ENCODE measurements at regions not wholly inside any gene's neighbourhood (a gene's known extent, or its start where the extent isn't known, plus 50 kb on each side); places are given as distances from the start of the nearest gene placed in this dataset.

DNA sequence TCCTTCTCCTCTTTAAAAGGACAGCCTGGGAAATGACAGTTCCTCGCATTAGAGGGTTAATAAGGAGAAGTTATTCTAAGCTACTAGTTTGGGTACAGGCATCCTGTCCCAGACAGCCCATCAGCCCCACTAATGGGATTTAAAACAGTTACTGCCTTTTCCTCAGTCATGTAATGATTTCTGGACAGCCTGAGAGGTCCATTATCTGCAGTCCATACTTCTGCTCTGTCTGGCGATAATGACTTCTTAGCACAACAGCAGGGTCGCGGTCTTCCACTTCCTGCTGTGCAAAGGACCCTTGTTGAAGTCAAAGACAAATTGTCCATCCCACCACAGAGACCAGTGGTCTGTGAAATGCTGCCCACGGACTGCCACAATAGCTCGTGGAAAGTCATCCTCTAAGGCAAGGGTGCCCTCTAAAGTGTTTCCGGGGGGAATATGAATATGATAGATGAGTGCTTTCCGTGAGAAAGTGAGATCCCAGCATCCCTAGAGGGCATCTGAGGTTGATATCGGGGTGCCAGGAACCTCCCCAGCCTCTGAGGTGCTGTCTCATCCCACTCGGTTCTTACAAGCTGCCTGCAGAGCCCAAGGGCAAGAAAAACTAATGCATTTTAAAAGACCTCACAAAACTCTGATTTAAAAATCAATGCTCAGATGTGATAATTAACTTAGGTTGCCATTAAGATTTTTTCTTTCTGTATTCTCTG, 100.7 kb downstream of the SHOX2 start:
- TF ChIP-seq RAD21 (IDR thresholded peaks at IDR 0.05; ENCODE audit: low read depth) (no peak), SP1 (IDR thresholded peaks at IDR 0.05; ENCODE audit: low read depth) (no peak), ELF1 (IDR thresholded peaks at IDR 0.05; ENCODE audit: borderline replicate concordance, low read depth) (no peak), EZH2 (IDR thresholded peaks at IDR 0.05) (no peak), EGR1 (IDR thresholded peaks at IDR 0.05; ENCODE audit: low read depth) (no peak), ZNF274 (IDR thresholded peaks at IDR 0.05; ENCODE audit: low read depth, low read length) (no peak), JUND (IDR thresholded peaks at IDR 0.05) (no peak), EZH2phosphoT487 (IDR thresholded peaks at IDR 0.05; ENCODE audit: borderline replicate concordance) (no peak), SIN3A (IDR thresholded peaks at IDR 0.05; ENCODE audit: low read depth) (no peak), CTCF (IDR thresholded peaks at IDR 0.05 in 2 of 3, conservative IDR thresholded peaks at IDR 0.05 in 1 of 3; ENCODE audit: borderline replicate concordance in 1 of 3, insufficient read depth in 1 of 3, low read depth in 2 of 3, low read length in 2 of 3) (no peak)
- intact Hi-C loops (cut with micrococcal nuclease): no loop called here
- ATAC-seq (no peak), DNase-seq (ENCODE audit: low read depth, low spot score) (no peak)
- H3K4me3 ChIP-seq (replicated peaks in 1 of 2; ENCODE audit: low read depth in 1 of 2, low read length in 2 of 2): no peak overlapping the region
- ChIA-PET CTCF (no interaction called here), POLR2A (no interaction called here), RAD21 (ENCODE audit: low non-redundant PET in 1 of 2, low total read pairs in 2 of 2, uncharacterized antibody in 2 of 2, unreplicated experiment in 2 of 2) (no interaction called here)
- no peaks in the 10 kb centered on the region for H3K9me2 ChIP-seq (ENCODE audit: insufficient read depth)
- no peak overlapping the region for H3K4me2 ChIP-seq (ENCODE audit: low read length)
- BruUV-seq (replicated peaks): no TSS peak
- no peak overlapping the region for H3K9ac ChIP-seq (ENCODE audit: low read length)
- H3K27ac ChIP-seq (ENCODE audit: low read depth, low read length): no peak overlapping the region
- no peaks in the 10 kb centered on the region for H3K9me3 ChIP-seq (ENCODE audit: control insufficient read depth in 1 of 2, insufficient read depth in 1 of 2, low read depth in 1 of 2, low read length in 2 of 2)
- H3K27me3 ChIP-seq (ENCODE audit: insufficient read depth, low read length): no peaks in the 10 kb centered on the region
- H2AFZ ChIP-seq (ENCODE audit: low read depth, low read length, poor library complexity, severe bottlenecking): no peak overlapping the region
- no peaks in the 10 kb centered on the region for H4K20me1 ChIP-seq (ENCODE audit: insufficient read depth)
- no peaks in the 10 kb centered on the region for H3K79me2 ChIP-seq (ENCODE audit: insufficient read depth, low read length)
- no peaks in the 10 kb centered on the region for H3K4me1 ChIP-seq (ENCODE audit: control insufficient read depth in 1 of 2, insufficient read depth in 2 of 2, low read length in 2 of 2)
- H3K36me3 ChIP-seq (ENCODE audit: control insufficient read depth in 1 of 2, insufficient read depth in 2 of 2, low read length in 2 of 2): no peaks in the 10 kb centered on the region
